ENCODE measurements at regions not wholly inside any gene's neighbourhood (a gene's known extent, or its start where the extent isn't known, plus 50 kb on each side); places are given as distances from the start of the nearest gene placed in this dataset.
A peak's percentile ranks its signal among the peaks of the same experiment; 100 is the strongest.

- no peak overlapping the region for H3K4me3 Mint-ChIP-seq
- no peak for ATAC-seq (ENCODE audit: low read depth in 2 of 2)
- no peak for DNase-seq
- H3K27me3 Mint-ChIP-seq = peaks cover 0 to 5% (median 0%) of the 10 kb centered on the region in 3 donors
- H3K36me3 Mint-ChIP-seq = no peaks in the 10 kb centered on the region
- H3K4me1 Mint-ChIP-seq = peaks cover 18 to 24% (median 22%) of the 10 kb centered on the region in 3 donors
- no peak overlapping the region for H3K27ac Mint-ChIP-seq
- peaks cover 0 to 2% (median 0%) of the 10 kb centered on the region in 7 donors for H3K9me3 Mint-ChIP-seq
Measured at GRCh38 chr3:187939891-187940290, 194.6 kb upstream of the BCL6 start.

- DNase-seq (no peak), ATAC-seq (ENCODE audit: low read depth in 2 of 2) (no peak)
- Mint-ChIP-seq H3K4me3 (no peak overlapping the region), H3K36me3 (no peaks in the 10 kb centered on the region), H3K9me3 (peaks cover 0 to 2% (median 0%) of the 10 kb centered on the region in 7 donors), H3K27me3 (peaks cover 0 to 5% (median 3%) of the 10 kb centered on the region in 3 donors), H3K27ac (no peak overlapping the region), H3K4me1 (peaks cover 8 to 15% (median 8%) of the 10 kb centered on the region in 3 donors)
Measured at GRCh38 chr3:187941135-187941847, 196.0 kb upstream of the BCL6 start.

GRCh38 chr3:187941848-187942194, 196.6 kb upstream of the BCL6 start:
- DNase-seq = no peak
- H3K27me3 Mint-ChIP-seq = peaks cover 0 to 8% (median 5%) of the 10 kb centered on the region in 3 donors
- H3K9me3 Mint-ChIP-seq = peaks cover 0 to 2% (median 0%) of the 10 kb centered on the region in 7 donors
- ATAC-seq (ENCODE audit: low read depth in 2 of 2) = no peak
- no peaks in the 10 kb centered on the region for H3K36me3 Mint-ChIP-seq
- H3K27ac Mint-ChIP-seq = no peak overlapping the region
- H3K4me1 Mint-ChIP-seq = peaks cover 4 to 15% (median 10%) of the 10 kb centered on the region in 3 donors
- H3K4me3 Mint-ChIP-seq = no peak overlapping the region

- ATAC-seq (ENCODE audit: low read depth in 2 of 2) = peak; percentile 46 to 55
- DNase-seq = no peak
- no peak overlapping the region for H3K27ac Mint-ChIP-seq
- H3K27me3 Mint-ChIP-seq = peaks cover 0 to 8% (median 3%) of the 10 kb centered on the region in 3 donors
- peak overlapping the region in 2 of 8 donors; percentile 29 to 80 for H3K4me3 Mint-ChIP-seq
- peaks cover 0 to 2% (median 0%) of the 10 kb centered on the region in 7 donors for H3K9me3 Mint-ChIP-seq
- H3K4me1 Mint-ChIP-seq = peaks cover 3 to 14% (median 10%) of the 10 kb centered on the region in 3 donors
- H3K36me3 Mint-ChIP-seq = no peaks in the 10 kb centered on the region
Measured at GRCh38 chr3:187942658-187943241, 197.5 kb upstream of the BCL6 start.

GRCh38 chr3:187943677-187944389, 198.6 kb upstream of the BCL6 start:
- H3K9me3 Mint-ChIP-seq = peaks cover 0 to under 1% (median 0%) of the 10 kb centered on the region in 7 donors
- H3K4me3 Mint-ChIP-seq = no peak overlapping the region
- no peaks in the 10 kb centered on the region for H3K36me3 Mint-ChIP-seq
- ATAC-seq (ENCODE audit: low read depth in 2 of 2) (no peak), DNase-seq (no peak)
- H3K4me1 Mint-ChIP-seq = peaks cover 5 to 14% (median 10%) of the 10 kb centered on the region in 3 donors
- peaks cover 0 to 9% (median 4%) of the 10 kb centered on the region in 3 donors for H3K27me3 Mint-ChIP-seq
- H3K27ac Mint-ChIP-seq = no peak overlapping the region

- H3K27ac Mint-ChIP-seq = no peak overlapping the region
- H3K4me1 Mint-ChIP-seq = peaks cover 5 to 14% (median 10%) of the 10 kb centered on the region in 3 donors
- DNase-seq = peak; percentile 43
- peaks cover 0 to 14% (median 10%) of the 10 kb centered on the region in 3 donors for H3K27me3 Mint-ChIP-seq
- peak; percentile 76 to 85 for ATAC-seq (ENCODE audit: low read depth in 2 of 2)
- no peak overlapping the region for H3K4me3 Mint-ChIP-seq
- no peaks in the 10 kb centered on the region for H3K9me3 Mint-ChIP-seq
- H3K36me3 Mint-ChIP-seq = no peaks in the 10 kb centered on the region
Measured at GRCh38 chr3:187944390-187945179, 199.3 kb upstream of the BCL6 start.

GRCh38 chr3:187945374-187945773, 200.1 kb upstream of the BCL6 start:
- Mint-ChIP-seq H3K4me1 (peaks cover 6 to 15% (median 14%) of the 10 kb centered on the region in 3 donors), H3K9me3 (no peaks in the 10 kb centered on the region), H3K4me3 (no peak overlapping the region), H3K27ac (no peak overlapping the region), H3K36me3 (no peaks in the 10 kb centered on the region), H3K27me3 (peaks cover 0 to 15% (median 14%) of the 10 kb centered on the region in 3 donors)
- ATAC-seq (ENCODE audit: low read depth in 2 of 2) (no peak), DNase-seq (no peak)

- H3K27ac Mint-ChIP-seq = no peak overlapping the region
- DNase-seq = no peak
Measured at GRCh38 chr3:187946163-187946691, 201.0 kb upstream of the BCL6 start.

GRCh38 chr3:187946981-187947380, 201.7 kb upstream of the BCL6 start:
- no peak for DNase-seq
- Mint-ChIP-seq H3K4me1 (peaks cover 20 to 28% (median 27%) of the 10 kb centered on the region in 3 donors), H3K36me3 (no peaks in the 10 kb centered on the region), H3K27ac (peak overlapping the region in 2 of 6 donors; percentile 39 to 70), H3K4me3 (peak overlapping the region in 1 of 8 donors; percentile 37), H3K9me3 (peaks cover 0 to 3% (median 0%) of the 10 kb centered on the region in 7 donors), H3K27me3 (peaks cover 0 to 22% (median 14%) of the 10 kb centered on the region in 3 donors)
- ATAC-seq (ENCODE audit: low read depth in 2 of 2) = no peak

More at GRCh38 chr3:187946163-187946691, 201.0 kb upstream of the BCL6 start:
- Mint-ChIP-seq H3K4me3 (peak overlapping the region in 1 of 8 donors; percentile 46), H3K4me1 (peaks cover 14 to 22% (median 21%) of the 10 kb centered on the region in 3 donors), H3K27me3 (peaks cover 0 to 22% (median 14%) of the 10 kb centered on the region in 3 donors), H3K36me3 (no peaks in the 10 kb centered on the region), H3K9me3 (peaks cover 0 to 3% (median 0%) of the 10 kb centered on the region in 7 donors)
- ATAC-seq (ENCODE audit: low read depth in 2 of 2) = no peak

GRCh38 chr3:187947927-187948682, 202.8 kb upstream of the BCL6 start:
- H3K27ac Mint-ChIP-seq = peak overlapping the region in 1 of 6 donors; percentile 18
- no peak for ATAC-seq (ENCODE audit: low read depth in 2 of 2)
- no peak overlapping the region for H3K4me3 Mint-ChIP-seq
- H3K4me1 Mint-ChIP-seq = peaks cover 23 to 31% (median 29%) of the 10 kb centered on the region in 3 donors
- peaks cover 0 to 22% (median 14%) of the 10 kb centered on the region in 3 donors for H3K27me3 Mint-ChIP-seq
- DNase-seq = no peak
- H3K9me3 Mint-ChIP-seq = peaks cover 0 to 3% (median 0%) of the 10 kb centered on the region in 7 donors
- H3K36me3 Mint-ChIP-seq = no peaks in the 10 kb centered on the region

- peaks cover 0 to 3% (median 0%) of the 10 kb centered on the region in 7 donors for H3K9me3 Mint-ChIP-seq
- H3K36me3 Mint-ChIP-seq = no peaks in the 10 kb centered on the region
- ATAC-seq (ENCODE audit: low read depth in 2 of 2) (no peak), DNase-seq (no peak)
- H3K27ac Mint-ChIP-seq = no peak overlapping the region
- H3K4me1 Mint-ChIP-seq = peaks cover 31 to 39% (median 36%) of the 10 kb centered on the region in 3 donors
- no peak overlapping the region for H3K4me3 Mint-ChIP-seq
- peaks cover 0 to 22% (median 14%) of the 10 kb centered on the region in 3 donors for H3K27me3 Mint-ChIP-seq
Measured at GRCh38 chr3:187949093-187949820, 204.0 kb upstream of the BCL6 start.
